ENCODE measurements at regions not wholly inside any gene's neighbourhood (a gene's known extent, or its start where the extent isn't known, plus 50 kb on each side); places are given as distances from the start of the nearest gene placed in this dataset.
A peak's percentile ranks its signal among the peaks of the same experiment; 100 is the strongest.
"Not testable (repeated sequence)": the region's sequence is repeated elsewhere in the genome, so short reads cannot be mapped to it uniquely, and the experiment has no call there.

DNA sequence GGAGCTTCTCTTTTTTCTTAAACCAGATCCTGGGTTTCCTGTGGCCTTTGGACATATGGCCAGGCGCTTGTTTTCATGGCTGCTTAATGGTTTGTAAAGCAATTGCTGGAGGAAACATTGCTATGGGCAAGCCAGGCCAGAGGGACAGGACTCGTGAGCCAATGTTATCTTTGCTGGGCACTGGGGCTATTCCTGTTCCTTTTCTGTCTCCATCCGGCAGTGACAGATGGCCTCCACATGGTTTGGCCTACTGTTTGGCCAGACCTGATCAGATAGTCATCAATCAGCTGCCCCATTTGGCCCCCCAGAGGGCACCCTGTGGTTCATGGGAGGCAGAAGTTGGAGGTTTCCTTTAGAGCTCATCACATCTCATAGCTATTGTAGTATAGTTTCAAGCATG, 326.1 kb upstream of the ROPN1 start:
- DNase-seq (ENCODE audit: low spot score): peak; percentile 96

DNA sequence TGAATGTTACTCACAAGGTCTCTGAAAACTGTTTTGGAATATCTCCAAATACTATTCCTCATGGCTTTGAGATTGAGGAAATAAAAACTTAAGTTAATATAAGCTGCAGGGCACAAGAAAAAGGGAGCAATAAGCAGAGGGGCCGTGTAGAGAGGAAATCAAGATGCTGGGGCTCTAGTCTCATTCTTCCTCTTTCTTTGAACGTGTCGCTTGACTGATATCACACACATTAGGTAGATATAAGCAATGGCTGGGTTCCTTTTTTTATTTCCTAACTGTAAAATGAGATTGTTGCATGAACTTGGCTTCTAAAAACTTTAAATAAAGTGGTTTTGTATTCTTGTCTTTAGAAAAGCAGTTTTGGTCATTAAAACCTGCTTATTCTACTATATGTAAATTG, 326.7 kb upstream of the ROPN1 start:
- DNase-seq (ENCODE audit: low spot score): no peak

DNA sequence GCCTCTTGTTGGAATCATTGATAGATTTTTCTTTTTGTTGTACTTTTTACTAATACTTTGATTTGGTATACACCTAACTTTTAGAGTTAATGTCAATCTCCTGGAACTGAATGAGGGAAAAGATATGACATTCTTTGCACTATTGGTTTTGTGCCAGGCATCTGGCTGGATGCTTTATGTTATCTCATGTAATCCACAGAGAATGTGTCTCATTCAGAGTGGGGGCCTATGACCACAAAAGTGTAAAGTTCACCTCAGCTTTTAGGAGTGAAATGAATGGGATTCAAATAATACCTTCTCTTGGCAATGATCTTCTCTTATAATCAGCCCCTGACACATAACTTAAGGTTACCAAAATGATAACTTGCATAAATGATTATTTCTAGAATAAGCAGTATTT, 329.1 kb upstream of the ROPN1 start:
- no peak for DNase-seq (ENCODE audit: low spot score)

DNA sequence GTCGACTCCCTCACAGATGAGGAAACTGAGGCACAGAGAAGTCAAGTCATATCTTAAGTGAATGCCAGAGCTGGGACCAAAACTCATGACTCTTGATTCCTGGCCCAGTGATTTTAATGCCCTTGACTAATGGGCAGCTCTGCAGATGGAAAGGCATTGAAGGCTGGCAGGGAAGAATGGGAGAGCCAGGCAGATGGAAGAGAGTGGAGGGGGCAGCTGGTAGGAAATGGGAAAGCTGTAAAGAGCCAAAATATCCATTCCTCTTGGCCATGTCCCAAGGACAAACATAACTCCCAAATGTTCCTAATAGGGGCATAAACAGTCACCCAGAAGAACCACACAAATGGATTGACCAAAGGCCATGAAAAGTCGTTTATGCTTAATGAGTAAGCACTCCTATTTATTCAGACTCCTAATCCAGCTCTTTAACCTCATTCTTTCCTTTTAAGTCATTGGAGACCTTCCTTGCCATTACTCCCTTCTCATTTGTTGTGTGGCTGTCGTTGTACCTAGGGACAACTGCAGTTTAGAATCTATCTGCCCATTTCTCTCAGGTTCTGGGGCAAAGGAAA, 330.5 kb upstream of the ROPN1 start:
- DNase-seq (ENCODE audit: low spot score): peak; percentile 14

DNA sequence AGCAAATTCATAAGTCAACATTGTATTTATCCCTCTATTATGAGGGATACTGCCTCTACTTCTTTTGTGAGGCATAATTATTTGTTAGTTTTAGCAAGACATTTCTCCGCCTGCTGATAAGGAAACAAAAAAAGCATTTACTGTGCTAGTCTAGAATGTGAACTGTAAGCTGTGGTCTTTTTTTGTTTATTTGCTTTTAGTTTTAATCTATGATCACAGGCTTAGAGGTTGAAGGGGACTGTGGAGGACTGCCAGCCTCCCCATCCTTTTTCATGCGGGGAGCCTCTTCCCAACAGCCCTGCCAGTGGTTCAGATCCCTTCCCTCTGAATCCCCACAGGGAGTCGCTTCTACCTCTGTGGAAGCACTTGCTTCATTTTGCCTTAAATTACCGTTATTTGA, 331.0 kb upstream of the ROPN1 start:
- DNase-seq (ENCODE audit: low spot score): no peak

DNA sequence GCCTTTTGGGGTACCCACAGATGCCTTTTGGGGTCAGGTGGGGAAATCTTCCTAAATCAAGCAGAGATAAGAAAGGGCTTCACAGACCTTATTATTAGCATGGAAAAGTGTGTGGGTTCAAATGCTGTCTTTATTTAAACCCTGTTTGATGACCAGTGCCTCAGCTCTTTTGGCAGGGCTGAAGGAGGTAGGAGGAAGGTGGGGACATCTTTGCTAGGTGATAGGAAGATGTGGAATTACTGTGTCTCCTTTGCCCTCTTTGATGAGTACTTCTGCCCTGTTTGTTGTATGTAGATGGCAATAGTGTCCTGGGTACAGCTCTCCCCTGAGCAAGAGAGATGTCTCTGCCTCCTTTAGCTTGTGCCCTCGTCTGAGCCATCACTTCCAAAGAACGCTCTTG, 333.3 kb upstream of the ROPN1 start:
- DNase-seq (ENCODE audit: low spot score): no peak

DNA sequence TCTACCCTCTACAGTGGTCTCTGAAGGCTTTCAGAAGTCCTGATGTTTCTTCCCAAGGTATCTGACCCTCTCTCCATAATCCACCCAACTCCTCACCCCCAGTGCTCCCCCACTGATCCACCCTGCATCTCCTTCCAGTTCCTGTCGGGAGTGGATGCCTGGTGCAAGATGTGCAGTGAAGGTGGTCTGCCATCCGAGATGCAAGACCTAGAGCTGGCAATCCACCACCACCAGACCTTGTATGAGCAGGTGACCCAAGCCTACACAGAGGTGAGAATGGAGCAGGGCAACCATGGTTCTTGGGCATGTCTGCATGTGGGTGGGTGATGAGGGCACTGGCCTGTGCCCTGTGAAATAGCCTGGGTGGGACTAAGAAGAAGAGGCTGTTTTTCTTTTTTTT, 337.8 kb upstream of the ROPN1 start:
- no peak for DNase-seq (ENCODE audit: low spot score)

DNA sequence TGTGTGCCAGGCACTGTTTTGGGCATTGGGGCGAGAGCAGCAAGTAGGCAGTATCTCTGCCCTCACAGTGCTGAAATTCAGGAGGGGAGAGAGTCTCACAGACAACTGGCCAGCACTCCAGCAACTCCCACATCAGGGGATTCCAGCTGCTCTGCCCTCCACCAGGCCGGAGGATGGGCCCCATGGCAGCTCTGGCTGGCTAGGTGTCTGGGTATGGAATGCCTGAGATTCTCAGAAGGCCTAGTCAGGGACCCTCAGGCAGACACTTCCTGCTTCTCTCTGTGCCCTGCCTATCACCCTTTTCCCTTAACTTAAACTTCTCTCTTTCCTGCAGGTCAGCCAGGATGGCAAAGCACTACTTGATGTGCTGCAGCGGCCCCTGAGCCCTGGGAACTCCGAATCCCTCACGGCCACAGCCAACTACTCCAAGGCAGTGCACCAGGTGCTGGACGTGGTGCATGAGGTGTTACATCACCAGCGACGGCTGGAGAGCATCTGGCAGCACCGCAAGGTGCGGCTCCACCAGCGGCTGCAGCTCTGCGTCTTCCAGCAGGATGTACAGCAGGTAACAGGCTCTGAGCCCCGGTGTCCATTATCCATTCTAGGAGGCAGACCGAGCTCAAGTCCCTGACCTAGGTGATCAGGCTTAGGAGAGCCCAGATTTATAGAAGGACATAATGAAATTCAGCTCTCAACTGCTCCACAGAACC, 342.2 kb upstream of the ROPN1 start:
- no peak for DNase-seq (ENCODE audit: low spot score)

DNA sequence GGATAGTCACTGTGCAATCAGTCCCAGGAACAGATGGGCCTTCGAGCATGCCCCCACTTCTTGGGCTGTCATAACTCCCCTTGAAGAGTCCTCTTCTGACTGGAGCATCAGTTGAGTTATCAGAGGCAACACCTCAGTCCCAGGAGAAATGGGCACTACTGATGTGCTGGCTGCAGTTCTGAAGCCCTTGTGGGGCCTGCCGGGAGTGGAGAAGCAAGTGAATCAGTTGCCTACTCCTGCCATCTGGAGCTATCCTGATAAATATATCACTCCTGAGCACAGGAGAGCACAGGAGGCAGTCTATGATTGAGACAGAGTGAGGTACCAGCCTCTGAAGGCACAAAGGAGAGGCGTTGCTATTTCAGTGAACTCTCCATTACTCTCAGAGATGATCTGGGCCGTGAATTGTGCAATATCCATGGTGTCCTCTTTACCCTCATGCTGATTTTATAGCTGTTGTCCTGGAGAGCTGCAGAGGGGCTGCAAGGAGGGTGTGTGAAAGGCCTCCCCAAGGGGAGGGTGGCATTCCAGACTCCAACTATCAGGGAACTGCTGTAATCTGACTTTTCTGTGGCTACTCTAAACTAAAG, 344.2 kb upstream of the ROPN1 start:
- no peak for DNase-seq (ENCODE audit: low spot score)

DNA sequence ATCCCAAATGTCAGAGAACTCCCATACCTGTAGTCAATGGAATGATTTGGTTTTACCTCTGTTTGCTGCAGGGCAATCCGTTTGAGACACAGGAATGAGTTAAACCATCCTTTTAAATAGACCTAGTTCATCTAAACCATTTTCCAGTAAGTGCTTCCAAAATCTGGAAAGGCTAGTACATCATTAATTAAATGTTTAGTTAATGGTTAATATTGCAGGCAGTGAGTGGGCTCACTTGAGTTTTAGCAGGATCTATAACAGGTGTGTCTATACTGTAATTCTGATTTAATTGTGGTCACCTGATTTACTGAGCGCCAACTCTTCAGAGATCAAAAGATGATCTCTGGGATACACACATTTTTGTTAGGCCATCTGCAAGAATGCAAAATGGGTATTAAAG, 353.9 kb upstream of the ROPN1 start:
- DNase-seq (ENCODE audit: low spot score): no peak

DNA sequence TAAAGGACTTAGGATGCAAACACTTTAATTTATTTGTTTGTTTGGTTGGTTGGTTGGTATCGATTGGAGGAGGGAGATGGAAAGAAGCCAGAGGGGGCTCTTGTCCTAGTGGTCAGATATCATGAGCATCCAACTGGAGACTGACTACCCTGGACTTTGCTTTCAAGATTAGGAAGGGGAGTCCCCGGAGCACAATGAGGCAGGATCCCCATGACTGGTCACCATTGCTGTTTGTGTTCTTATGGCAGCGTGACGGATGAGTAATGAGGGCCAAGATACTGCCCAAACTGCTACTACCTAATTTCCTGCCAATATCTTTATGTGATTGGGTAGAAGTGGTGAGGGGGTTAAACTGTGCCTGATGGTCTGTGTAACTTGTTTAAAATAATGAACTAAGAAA, 354.6 kb upstream of the ROPN1 start:
- DNase-seq (ENCODE audit: low spot score): no peak

DNA sequence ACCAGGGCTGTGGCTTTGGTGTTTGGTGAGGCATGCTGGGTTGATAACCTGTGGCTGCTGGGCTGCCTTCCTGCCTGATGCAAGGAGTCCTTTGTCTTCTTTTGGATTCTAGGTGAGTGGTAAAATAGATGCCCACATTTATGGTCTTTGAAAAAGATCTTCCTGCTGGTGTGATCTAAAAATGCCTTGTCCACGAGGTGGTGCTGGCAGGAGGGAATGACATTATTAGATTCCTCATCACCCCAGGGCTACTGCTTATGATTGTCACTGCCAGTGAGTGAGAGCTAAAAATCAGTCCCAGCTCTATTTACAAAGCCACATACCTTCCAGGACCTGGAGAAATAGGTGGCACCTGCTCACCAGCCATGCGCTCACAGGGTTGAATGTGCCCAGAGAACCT, 355.5 kb upstream of the ROPN1 start:
- no peak for DNase-seq (ENCODE audit: low spot score)

DNA sequence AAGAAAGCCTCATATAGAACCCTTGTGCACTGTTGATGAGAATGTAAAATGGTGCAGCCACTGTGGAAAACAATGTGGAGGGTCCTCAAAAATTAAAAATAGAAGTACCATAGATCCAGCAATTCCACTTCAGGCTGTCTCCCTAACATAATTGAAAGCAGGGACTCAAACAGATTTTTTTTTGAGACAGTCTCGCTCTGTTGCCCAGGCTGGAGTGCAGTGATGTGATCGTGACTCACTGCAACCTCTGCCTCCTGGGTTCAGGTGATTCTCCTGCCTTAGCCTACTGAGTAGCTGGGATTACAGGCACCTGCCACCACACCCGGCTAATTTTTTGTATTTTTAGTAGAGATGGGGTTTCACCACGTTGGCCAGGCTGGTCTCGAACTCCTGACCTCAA, 356.6 kb upstream of the ROPN1 start:
- DNase-seq (ENCODE audit: low spot score): not testable (repeated sequence)

DNA sequence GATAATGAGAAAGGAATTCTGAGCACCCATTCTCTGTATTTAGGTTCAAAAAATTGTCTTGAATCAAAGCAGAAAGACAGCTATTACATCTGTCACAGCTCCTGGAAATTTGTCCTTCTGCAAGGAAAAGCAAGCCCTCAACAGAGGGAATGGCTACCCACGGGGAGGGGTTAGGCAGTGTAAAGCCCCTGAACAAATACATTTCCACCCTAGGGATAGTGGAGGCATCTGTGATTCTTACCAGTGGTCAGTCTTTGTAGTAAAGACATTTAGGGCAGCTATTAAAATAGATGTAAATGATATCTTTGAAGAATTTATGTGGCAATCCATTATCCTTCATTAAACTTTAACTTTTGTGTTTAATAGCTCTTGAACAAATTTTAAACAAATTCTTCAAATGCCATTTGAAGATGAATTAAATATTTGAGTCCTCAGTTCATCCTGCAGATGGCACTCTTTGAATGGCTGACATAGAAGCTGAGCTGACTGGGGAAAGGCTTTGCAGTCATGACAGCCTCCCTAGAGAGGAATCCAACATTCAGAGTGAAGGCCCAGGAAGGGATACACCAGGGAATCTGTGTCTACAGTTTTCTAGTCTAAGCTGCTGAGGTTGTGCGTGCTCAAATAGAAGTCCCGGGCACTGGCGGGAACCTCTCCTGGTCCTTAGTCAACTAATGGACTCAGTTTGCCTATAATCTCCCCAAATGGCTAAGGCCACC, 359.7 kb upstream of the ROPN1 start:
- peak; percentile 39 for DNase-seq (ENCODE audit: low spot score)

DNA sequence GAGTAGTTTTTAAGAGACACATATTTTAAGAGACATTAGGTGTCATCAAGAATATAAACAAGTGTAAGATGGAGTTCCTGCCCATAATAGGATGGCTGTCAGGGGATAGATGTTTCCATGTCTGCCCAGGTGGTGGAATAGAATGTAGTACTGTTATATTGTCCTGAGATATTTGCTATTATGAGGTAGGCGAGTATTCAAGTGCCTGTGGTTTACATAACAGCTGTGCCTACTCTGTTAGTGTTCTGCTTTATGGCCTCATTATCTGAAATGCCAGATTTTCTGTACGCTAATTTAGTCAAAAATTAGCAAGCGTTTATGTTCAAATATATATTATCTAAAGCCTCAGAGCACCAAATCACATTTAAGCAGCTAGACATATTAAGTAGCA, 360.2 kb upstream of the ROPN1 start:
- no peak for DNase-seq (ENCODE audit: low spot score)

DNA sequence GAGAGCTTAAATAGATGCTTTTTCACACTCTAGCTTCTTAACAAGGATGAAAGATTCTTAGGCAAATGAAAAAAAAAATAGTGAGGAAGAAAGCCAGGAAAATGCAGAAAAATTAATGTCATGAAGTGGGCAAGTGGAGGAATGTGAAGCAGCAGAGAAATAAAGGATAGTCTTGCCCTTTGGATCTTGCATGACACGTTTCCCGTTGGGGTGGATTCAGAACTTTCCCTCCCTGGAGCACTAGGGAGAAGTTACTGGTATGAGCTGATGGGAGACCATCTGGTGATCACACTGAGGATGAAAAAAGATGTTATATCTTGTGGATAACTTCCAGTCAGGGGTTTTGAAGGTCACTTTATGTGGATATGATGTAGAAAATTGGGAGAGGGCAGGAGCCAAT, 361.8 kb upstream of the ROPN1 start:
- DNase-seq (ENCODE audit: low spot score): no peak

DNA sequence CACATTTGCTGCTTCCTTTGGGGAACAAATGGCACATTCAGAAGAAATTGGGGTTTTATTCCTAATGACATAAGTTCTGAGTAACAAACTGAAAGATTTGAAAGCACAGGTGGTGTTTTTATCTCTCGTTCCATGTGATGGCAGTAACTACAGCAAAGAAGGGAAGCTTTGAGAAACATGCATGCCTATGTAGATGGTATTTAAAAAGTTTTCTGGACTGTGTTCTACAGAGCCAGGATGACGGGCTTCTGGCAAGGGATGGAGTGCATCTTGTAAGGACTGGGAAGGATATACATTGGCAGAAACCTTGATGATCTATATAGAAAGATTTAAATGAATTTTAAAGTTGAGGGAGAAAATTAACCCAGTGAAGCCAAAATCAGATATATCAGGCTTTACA, 362.2 kb upstream of the ROPN1 start:
- DNase-seq (ENCODE audit: low spot score): no peak

DNA sequence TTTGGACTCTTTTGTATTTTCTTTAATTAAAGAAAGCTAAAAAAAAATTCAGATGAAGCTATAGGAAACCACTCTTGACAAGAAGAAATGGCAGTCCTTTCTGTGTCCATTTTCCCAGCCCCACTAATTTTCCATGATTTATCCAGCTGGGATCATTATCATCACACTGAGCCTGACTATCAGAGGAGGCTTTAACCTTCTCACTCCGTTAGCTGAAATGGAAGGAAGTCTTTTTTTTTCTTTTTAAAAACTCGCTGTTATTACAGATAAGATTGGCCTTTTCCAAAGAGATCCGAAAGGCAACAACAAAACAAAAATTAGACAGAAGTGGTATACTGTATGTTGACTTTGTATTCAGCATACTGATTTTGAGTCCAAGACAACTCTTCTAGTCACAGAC, 366.2 kb upstream of the ROPN1 start:
- DNase-seq (ENCODE audit: low spot score): no peak

DNA sequence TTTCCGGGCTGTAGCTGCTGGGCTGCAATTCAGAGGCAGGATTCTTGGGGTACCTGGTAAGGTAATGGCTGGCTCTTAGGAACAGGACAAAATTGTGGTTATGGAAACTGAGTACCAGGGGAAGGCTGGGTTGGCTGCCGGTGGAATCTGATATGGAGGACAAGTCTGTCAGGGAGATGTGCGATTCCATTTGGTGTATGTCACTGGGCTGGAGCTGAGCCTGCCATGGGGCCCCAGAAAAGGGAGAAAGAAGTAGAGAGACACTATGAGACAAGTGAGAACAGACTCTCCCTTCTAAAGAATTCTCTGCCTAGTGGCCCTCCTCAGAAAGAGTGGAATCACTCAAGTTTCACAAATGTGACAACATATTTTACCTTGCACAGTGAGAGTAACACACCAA, 368.2 kb upstream of the ROPN1 start:
- no peak for DNase-seq (ENCODE audit: low spot score)

DNA sequence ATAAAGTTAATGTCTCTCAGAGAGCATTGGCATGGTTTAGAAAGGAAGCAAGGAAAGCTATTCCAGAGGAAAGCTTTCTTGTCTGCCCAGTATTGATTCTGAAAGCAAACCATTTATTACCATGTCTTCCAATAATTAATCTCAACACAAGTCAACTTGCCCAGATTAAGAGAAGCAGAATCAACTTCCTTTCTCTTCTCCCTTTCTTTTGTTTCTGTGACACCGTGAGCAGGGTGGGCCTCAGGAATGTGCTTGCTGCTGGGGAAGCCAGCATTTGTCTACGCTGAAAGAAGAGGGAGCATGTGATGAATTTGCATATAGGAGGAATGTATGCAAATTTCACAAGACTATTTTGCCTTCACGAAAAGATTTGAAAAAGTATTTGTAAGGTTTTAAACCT, 368.6 kb upstream of the ROPN1 start:
- DNase-seq (ENCODE audit: low spot score): no peak

DNA sequence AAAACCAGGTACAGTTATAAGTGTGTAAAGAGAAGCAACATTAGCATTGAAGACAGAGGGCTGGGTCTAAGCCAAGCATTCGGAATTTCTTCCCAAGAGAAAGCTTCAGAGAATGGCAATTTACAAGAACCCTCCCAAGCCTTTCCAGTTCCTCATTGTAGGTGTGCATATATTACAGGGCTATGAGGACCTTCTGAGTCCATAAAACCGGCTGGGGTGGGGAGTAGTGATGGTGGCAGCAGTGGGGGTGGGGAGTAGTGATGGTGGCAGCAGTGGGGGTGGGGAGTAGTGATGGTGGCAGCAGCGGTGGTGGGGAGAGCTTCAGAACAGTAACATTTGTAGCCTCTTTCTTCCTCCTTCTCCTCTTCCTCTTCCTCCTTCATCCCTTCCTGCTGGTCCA, 368.7 kb upstream of the UMPS start:
- no peak for DNase-seq (ENCODE audit: low spot score)

DNA sequence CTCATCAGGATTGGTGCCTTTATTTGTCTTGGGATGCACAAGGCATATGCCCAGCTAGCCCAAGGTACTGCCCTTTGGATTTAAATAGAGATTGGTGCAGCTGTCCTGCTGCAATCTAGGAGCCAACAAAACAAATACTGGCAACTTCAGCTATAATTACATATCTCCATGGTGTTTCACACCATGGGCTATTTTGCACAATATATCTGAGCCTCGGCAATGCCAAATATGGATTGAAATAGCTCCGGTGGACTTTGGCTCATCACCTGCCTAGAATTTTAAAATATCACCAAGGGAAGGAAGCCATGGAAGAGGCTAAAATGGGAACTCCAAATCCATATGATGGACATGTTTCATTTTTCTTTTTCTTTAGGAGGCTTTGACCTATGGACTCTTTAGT, 367.8 kb upstream of the UMPS start:
- DNase-seq (ENCODE audit: low spot score): no peak

DNA sequence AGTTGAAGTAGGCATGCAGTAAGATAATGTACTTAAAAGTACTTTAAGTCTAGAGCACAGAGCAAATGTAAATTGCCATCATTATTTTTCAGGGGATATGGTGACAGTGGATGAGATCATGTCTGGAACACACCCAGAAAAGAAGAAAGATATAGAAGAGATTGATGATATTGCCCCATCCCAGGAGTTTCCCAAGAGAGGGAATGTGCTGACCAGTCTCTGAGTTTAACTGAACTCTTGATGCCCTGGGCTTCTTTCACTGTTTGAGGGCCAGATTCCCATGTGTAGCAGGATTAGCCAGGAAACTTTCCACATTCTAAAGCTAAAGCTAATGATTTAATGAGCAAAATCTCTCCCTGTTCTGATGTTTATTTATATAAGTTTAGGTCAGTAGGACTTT, 366.8 kb upstream of the UMPS start:
- DNase-seq (ENCODE audit: low spot score): no peak
